T-helper 1 cell treated with Interleukin-12 subunit alpha and Interleukin-12 subunit beta and Interleukin-4 antibody, amounts not matched to agents 30 ng/mL and 1 ng/mL, for 36 hours (primary cell): ENCODE measurements at regions not wholly inside any gene's neighbourhood (a gene's known extent, or its start where the extent isn't known, plus 50 kb on each side); places are given as distances from the start of the nearest gene placed in this dataset.

Source experiments
- intact Hi-C: fragments of 100-400 bp; cut with micrococcal nuclease; formaldehyde crosslinking; loops from one replicate; pipeline ENCODE4 v1.15.1; 2024

GRCh38 chr11:116603728-116604323, 169.0 kb downstream of the BUD13 start:
- intact Hi-C loops = no loop called here

GRCh38 chr11:116602637-116602942, 170.2 kb downstream of the BUD13 start:
- intact Hi-C loops = no loop called here

GRCh38 chr11:116601814-116602636, 170.8 kb downstream of the BUD13 start:
- intact Hi-C loops = no loop called here

- intact Hi-C loops = no loop called here
Observed at GRCh38 chr11:116600930-116601329, 171.9 kb downstream of the BUD13 start.

GRCh38 chr11:116598556-116598955, 174.2 kb downstream of the BUD13 start:
- intact Hi-C loops = no loop called here

GRCh38 chr11:116598036-116598435, 174.8 kb downstream of the BUD13 start:
- intact Hi-C loops = no loop called here

- intact Hi-C loops = no loop called here
Observed at GRCh38 chr11:116596346-116597260, 176.2 kb downstream of the BUD13 start.

GRCh38 chr11:116595305-116595880, 177.4 kb downstream of the BUD13 start:
- intact Hi-C loops = no loop called here

- intact Hi-C loops = no loop called here
Observed at GRCh38 chr11:116590844-116591570, 181.8 kb downstream of the BUD13 start.

GRCh38 chr11:116589402-116589801, 183.4 kb downstream of the BUD13 start:
- intact Hi-C loops = no loop called here

- intact Hi-C loops = no loop called here
Observed at GRCh38 chr11:116586392-116586791, 186.4 kb downstream of the BUD13 start.

GRCh38 chr11:116582571-116582970, 190.2 kb downstream of the BUD13 start:
- intact Hi-C loops = no loop called here

- intact Hi-C loops = no loop called here
Observed at GRCh38 chr11:116581349-116581748, 191.4 kb downstream of the BUD13 start.

GRCh38 chr11:116580799-116581198, 192.0 kb downstream of the BUD13 start:
- intact Hi-C loops = no loop called here

GRCh38 chr11:116579857-116580727, 192.7 kb downstream of the BUD13 start:
- intact Hi-C loops = no loop called here

GRCh38 chr11:116579031-116579653, 193.6 kb downstream of the BUD13 start:
- intact Hi-C loops = no loop called here

- intact Hi-C loops = no loop called here
Observed at GRCh38 chr11:116577956-116578355, 194.8 kb downstream of the BUD13 start.

GRCh38 chr11:116577273-116577672, 195.5 kb downstream of the BUD13 start:
- intact Hi-C loops = no loop called here

GRCh38 chr11:116576526-116576925, 196.3 kb downstream of the BUD13 start:
- intact Hi-C loops = no loop called here
